ENCODE measurements at regions not wholly inside any gene's neighbourhood (a gene's known extent, or its start where the extent isn't known, plus 50 kb on each side); places are given as distances from the start of the nearest gene placed in this dataset.

DNA sequence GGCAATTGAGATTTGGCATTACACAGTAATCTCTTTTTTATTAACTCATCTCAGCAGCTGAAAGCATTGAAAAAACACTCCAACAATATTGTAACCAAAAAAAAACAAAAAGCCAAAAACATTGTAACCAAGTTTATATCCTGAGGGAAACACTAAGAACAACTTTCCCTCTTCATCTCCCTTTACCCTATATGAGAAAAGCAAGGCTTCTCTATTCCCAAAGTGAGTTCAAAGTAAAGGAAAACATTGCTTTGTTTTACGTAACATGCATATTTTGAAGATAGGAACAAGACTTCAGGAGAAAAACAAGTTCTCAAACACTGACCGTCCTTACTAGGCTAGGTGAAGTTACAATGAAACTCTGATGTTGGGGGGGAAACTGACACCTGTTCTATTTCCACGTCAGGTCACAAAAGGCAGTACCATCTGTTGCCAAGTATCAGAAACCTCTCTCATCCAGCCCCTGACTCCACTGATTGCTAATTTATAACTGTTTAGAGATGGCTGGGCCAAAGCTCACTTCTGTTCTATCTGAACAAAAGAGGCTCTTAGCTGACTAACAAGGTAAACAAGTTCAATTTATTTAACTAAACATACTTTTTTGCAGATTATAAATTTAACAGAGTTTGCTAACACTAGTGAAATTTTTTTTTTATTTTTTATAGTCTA is 67.9 kb upstream of the PLXNC1 start:
- H3K23ac ChIP-seq (ENCODE audit: insufficient read length, low read depth, low read length): no peak overlapping the region
- Mint-ChIP-seq H3K36me3 (ENCODE audit: insufficient read depth in 1 of 3, low read depth in 3 of 3) (no peaks in the 10 kb centered on the region), H3K9me3 (peaks cover 0 to 2% of the 10 kb centered on the region in 2 experiments; a peak in 2 of 5 replicates), H3K27ac (no peak overlapping the region), H3K4me3 (no peak overlapping the region), H3K27me3 (ENCODE audit: low read depth) (no peaks in the 10 kb centered on the region), H3K4me1 (peaks cover 5 to 7% of the 10 kb centered on the region in 2 experiments; a peak in 3 of 4 replicates)
- TF ChIP-seq, protein P1, sequence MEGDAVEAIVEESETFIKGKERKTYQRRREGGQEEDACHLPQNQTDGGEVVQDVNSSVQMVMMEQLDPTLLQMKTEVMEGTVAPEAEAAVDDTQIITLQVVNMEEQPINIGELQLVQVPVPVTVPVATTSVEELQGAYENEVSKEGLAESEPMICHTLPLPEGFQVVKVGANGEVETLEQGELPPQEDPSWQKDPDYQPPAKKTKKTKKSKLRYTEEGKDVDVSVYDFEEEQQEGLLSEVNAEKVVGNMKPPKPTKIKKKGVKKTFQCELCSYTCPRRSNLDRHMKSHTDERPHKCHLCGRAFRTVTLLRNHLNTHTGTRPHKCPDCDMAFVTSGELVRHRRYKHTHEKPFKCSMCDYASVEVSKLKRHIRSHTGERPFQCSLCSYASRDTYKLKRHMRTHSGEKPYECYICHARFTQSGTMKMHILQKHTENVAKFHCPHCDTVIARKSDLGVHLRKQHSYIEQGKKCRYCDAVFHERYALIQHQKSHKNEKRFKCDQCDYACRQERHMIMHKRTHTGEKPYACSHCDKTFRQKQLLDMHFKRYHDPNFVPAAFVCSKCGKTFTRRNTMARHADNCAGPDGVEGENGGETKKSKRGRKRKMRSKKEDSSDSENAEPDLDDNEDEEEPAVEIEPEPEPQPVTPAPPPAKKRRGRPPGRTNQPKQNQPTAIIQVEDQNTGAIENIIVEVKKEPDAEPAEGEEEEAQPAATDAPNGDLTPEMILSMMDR (conservative IDR thresholded peaks at IDR 0.05): no peak
- no peaks in the 10 kb centered on the region for H4K20me1 ChIP-seq (ENCODE audit: control insufficient read depth, insufficient read depth, insufficient read length)
- H3K4ac ChIP-seq (ENCODE audit: low read depth, low read length): no peak overlapping the region
- no peak overlapping the region for H4K91ac ChIP-seq (ENCODE audit: insufficient read length, low read depth, low read length)
- H3K9ac ChIP-seq (ENCODE audit: extremely low read depth, insufficient read length, low read length): no peak overlapping the region
- no peak overlapping the region for H2BK15ac ChIP-seq (ENCODE audit: low read depth, low read length)
- WGBS (ENCODE audit: extremely low coverage, insufficient read length, low lambda C conversion rate): no CpG with 5 or more reads among the region's 3 CpGs
- no peak overlapping the region for H3K18ac ChIP-seq (ENCODE audit: insufficient read length, low read depth, low read length)
- H3K9me3 ChIP-seq (ENCODE audit: control insufficient read depth, low read depth, low read length): no peaks in the 10 kb centered on the region
- H2BK120ac ChIP-seq (ENCODE audit: low read depth, low read length, poor library complexity, severe bottlenecking): no peak overlapping the region
- H3K4me1 ChIP-seq (ENCODE audit: insufficient read depth, low read length): no peaks in the 10 kb centered on the region
- no peak overlapping the region for H2BK20ac ChIP-seq (ENCODE audit: low read depth, low read length, poor library complexity, severe bottlenecking)
- H4K8ac ChIP-seq (replicated peaks; ENCODE audit: insufficient read length, low read depth, low read length): no peak overlapping the region
- H3K14ac ChIP-seq (ENCODE audit: insufficient read depth, low read length): no peak overlapping the region
- H3K79me1 ChIP-seq (ENCODE audit: insufficient read depth, low read depth, low read length, poor library complexity, severe bottlenecking): no peaks in the 10 kb centered on the region
- H3K23me2 ChIP-seq (ENCODE audit: insufficient read length, low read depth, low read length, poor library complexity, severe bottlenecking): no peaks in the 10 kb centered on the region
- no peak overlapping the region for H2AK5ac ChIP-seq (ENCODE audit: insufficient read length, low read length)
- no peaks in the 10 kb centered on the region for H3K79me2 ChIP-seq (ENCODE audit: insufficient read depth, low read length)
- no peak overlapping the region for H2AFZ ChIP-seq (ENCODE audit: low read length)
- no peak for DNase-seq
- no peak overlapping the region for H3K56ac ChIP-seq (ENCODE audit: insufficient read length, low read depth, low read length)
- no peak overlapping the region for H2BK12ac ChIP-seq (ENCODE audit: insufficient read length, low read depth, low read length)
- no peak overlapping the region for H3K4me2 ChIP-seq (ENCODE audit: insufficient read depth, insufficient read length, low read length)
- H3T11ph ChIP-seq (ENCODE audit: low read length): no peak overlapping the region
- no peak overlapping the region for H4K5ac ChIP-seq (ENCODE audit: insufficient read length, low read depth, low read length)
- no peak overlapping the region for H3K27ac ChIP-seq (ENCODE audit: insufficient read length, low read depth, low read length)
- H3K27me3 ChIP-seq (ENCODE audit: insufficient read depth, low read length): no peaks in the 10 kb centered on the region
- H2BK5ac ChIP-seq (ENCODE audit: insufficient read length, low read length): no peak overlapping the region

All from H9 (cell line).